NCI-H82 treated with DMSO at 0.1 percent for 48 hours (cell line): ENCODE measurements at regions not wholly inside any gene's neighbourhood (a gene's known extent, or its start where the extent isn't known, plus 50 kb on each side); places are given as distances from the start of the nearest gene placed in this dataset.
"Not testable (repeated sequence)": the region's sequence is repeated elsewhere in the genome, so short reads cannot be mapped to it uniquely, and the experiment has no call there.

Experiments
- DNase-seq: peaks from one replicate; lab custom pipeline; 2025; ENCODE audit not compliant: unreplicated experiment; lab: John Stamatoyannopoulos, UW

DNA sequence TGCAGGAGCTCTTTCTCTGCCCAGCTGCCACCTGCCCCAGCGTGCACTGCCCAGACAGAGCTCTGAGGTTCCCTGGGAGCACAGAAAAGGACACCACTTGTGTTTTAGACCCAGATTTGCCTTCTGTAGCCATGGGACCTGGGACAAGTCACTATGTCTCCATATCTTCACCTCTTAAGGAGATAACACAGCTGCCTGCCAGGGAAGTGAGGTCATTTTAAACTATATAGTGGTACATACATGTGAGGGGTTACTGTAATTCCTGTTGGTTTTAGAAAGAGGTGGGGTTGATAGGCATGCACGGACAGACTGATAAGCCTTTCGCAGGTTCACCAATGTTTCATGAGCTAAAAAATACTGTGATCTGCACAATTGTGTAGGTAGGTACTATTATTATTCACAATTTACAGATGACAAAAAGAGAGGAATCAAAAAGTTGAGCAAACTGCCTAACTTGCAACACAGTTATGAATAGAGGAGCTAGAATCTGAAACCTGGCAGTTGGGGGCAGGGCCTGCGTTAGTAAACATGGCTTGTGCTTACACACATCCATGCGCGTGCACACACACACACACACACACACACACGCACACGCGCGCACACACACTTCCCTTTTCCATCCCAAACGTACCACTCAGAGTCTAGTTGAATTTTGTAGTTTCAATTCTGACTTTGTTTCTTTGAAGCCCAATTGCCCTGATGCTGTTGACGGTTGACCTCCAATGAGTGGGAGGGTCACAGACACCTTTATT is 193.6 kb downstream of the FAM43A start:
- no peak for DNase-seq

DNA sequence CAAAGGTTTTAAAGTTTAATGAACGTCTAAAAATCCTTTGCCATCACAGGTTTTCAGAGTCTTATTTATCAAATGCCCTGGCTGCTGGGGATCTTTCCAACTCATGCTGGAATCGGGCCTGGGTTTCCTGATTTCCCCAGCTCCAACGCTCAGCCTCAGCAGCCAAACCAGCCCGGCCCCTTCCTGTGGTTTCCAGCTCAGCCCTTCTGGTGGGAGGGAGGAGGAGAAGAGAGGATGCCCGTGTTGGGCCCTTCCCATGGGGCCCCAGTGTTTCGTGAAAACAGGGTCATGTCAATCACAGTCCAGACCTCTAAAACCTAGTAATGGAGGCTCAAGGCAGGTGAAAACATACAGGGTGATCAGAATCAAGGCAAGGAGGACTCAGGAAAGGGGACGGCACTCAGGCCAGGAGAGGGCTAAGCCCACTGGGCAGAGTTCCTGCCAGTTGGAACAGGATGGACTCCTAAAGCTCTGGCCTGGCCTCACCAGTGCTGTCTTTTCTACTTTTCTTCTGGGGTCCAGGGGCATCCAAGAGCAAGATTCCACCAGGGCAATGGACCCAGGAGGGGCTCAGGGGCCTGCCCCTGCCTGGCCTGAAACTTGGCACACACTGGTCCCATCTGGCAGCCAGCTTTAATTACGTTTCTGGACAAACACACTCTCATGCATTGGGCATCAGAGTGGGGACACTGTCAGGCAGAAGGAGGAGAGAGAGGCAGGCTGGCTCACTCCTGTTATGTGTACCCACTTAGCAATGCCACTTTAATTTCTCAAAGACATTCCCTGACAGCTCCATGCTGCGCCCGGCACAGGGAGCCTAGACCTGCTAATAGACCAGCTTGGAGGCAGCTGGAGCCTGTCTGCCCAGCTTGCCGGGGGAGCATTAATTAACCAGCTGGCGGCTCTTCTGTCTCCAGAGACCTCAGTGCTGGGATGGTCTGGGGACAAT is 194.6 kb downstream of the FAM43A start:
- DNase-seq, result peak; percentile 46

GRCh38 chr3:194880940-194881925 is 195.6 kb downstream of the FAM43A start:
- DNase-seq, result no peak

GRCh38 chr3:194884649-194885315 is 199.1 kb downstream of the FAM43A start:
- no peak for DNase-seq

GRCh38 chr3:194885766-194886165 is 200.1 kb downstream of the FAM43A start:
- no peak for DNase-seq

DNA sequence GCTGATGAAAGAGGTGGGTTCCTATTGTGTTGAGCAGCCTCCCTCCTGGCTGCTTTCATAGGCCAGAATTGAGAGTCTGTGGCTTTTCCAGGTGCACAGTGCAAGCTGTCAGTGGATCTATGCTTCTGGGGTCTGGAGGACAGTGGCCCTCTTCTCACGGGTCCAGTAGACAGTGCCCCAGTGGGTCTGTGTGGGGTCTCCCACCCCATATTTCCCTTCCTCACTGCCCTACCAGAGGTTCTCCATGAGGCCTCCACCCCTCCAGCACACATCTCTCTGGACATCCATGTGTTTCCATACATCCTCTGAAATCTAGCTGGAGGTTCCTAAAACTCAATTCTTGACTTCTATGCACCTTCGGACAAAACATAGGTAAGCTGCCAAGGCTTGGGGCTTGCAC is 201.2 kb downstream of the FAM43A start:
- no peak for DNase-seq

- not testable (repeated sequence) for DNase-seq
Measured at GRCh38 chr3:194888062-194888461, 202.4 kb downstream of the FAM43A start.

- DNase-seq, result no peak
Measured at GRCh38 chr3:194888916-194889315, 203.2 kb downstream of the FAM43A start.

DNA sequence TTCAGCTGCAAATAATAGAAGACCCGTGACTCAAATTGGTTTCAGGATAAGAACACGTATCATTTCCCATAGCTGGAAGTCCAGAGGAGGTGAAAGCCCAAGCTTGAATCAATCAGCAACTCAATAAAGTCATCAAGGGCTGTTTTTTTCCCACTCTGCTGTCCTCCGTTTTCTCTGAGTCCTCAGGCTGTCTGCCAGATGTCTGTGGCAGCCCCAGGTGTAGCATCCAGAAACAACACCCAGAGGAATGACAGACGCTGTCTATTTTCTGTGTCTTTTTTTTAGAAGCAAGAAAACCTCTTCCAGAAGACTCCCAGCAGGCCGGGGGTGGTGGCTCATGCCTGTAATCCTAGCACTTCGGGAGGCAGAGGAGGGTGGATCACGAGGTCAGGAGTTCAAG is 204.4 kb downstream of the FAM43A start:
- no peak for DNase-seq

GRCh38 chr3:194893121-194893987 is 207.7 kb downstream of the FAM43A start:
- DNase-seq, result no peak

- no peak for DNase-seq
Measured at GRCh38 chr3:194894538-194894937, 208.9 kb downstream of the FAM43A start.

DNA sequence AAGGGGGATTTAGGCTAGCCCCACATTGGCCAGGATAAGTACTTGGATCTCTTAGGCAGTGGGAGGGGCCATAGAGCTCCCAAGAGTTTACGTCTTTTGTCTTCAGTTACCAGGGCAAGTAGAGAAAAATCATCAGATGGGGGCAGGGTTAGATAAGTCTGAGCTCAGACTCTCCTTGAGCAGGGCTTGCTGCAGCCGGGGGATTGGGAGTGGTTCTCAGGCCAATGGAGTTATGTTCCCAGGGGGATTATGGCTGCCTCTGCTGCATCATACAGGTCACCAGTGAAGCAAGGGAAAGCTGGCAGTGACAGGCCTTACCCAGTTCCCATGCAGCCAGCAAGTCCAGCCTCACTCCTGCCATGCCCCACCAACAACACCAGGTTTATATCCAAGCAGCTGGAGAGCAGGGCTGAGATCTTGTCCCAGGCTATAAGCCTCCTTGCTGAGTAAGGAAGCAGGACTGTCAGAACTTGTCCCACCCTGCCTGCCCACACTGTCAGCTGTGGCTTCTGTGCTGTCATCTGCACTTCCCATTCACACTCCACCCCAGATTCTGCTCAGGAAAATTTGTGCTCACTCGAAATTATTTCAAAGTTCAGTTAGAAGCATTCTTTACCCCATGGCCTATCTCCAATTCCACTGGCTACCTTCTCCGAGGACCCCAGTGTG is 215.3 kb downstream of the FAM43A start:
- no peak for DNase-seq

- not testable (repeated sequence) for DNase-seq
Measured at GRCh38 chr3:194903447-194903846, 217.8 kb downstream of the FAM43A start.

- DNase-seq, result not testable (repeated sequence)
Measured at GRCh38 chr3:194904999-194905398, 219.3 kb downstream of the FAM43A start.

- no peak for DNase-seq
Measured at GRCh38 chr3:194905696-194906095, 220.0 kb downstream of the FAM43A start.

DNA sequence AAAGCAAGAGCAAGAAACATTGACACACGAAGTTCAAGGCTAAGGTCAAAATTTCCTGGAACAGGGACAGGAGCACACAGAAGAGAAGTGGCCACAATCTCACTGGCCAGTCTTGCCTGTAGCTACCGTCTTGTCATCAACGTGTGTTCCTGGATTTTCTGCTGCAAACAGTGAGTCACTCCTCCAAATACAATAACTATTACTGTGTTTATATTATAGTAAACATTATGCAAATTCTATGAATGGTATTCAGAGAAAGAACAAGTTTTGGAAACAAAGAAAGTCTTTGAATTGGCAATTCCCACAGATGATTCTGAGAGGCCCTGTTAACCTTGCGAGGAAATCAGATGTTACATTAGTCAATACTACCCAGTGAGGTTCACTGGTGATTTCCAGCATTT is 220.5 kb downstream of the FAM43A start:
- DNase-seq, result no peak

- no peak for DNase-seq
Measured at GRCh38 chr3:194906970-194907629, 221.4 kb downstream of the FAM43A start.

DNA sequence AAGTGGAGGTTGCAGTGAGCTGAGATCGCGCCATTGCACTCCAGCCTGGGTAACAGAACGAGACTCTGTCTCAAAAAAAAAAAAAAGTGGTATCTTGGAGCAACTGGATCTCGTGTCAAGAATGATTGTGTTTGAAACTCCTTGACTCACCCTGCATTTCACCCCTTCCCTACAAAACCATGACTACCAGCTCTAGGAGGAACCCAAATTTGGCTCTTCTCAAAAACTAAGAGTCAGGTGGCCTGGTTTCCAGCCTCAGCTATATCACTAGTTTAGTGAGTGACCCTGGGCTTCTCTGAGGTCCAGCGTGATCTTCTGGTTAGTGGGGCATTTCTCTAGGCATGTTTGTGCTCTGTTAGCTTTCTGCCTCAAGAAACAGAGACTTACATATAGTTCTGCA is 222.1 kb downstream of the FAM43A start:
- DNase-seq, result no peak
